ENCODE measurements at regions not wholly inside any gene's neighbourhood (a gene's known extent, or its start where the extent isn't known, plus 50 kb on each side); places are given as distances from the start of the nearest gene placed in this dataset.

GRCh38 chr5:57319628-57320027 is 145.8 kb downstream of the GPBP1 start:
- Histone ChIP-seq H2AFZ (ENCODE audit: low read depth, low read length) (no peak overlapping the region), H3K4me3 (ENCODE audit: low read length) (no peak overlapping the region), H3K9ac (ENCODE audit: low read length) (no peak overlapping the region), H3K36me3 (replicated peaks; ENCODE audit: low read depth, low read length) (no peaks in the 10 kb centered on the region), H3K27me3 (ENCODE audit: low read depth, low read length) (no peaks in the 10 kb centered on the region), H3K9me3 (ENCODE audit: insufficient read depth, low read length) (no peaks in the 10 kb centered on the region), H3K27ac (ENCODE audit: low read length) (no peak overlapping the region), H3K4me1 (ENCODE audit: low read length) (no peaks in the 10 kb centered on the region), H4K20me1 (ENCODE audit: insufficient read depth, low read length) (no peaks in the 10 kb centered on the region), H3K79me2 (ENCODE audit: low read length) (no peaks in the 10 kb centered on the region), H3K4me2 (ENCODE audit: low read length) (no peak overlapping the region)
- TF ChIP-seq CTCF (IDR thresholded peaks at IDR 0.05; ENCODE audit: low read depth, low read length) = no peak
- TF ChIP-seq EZH2phosphoT487 (IDR thresholded peaks at IDR 0.05; ENCODE audit: low read depth) = no peak

- Histone ChIP-seq H3K27me3 (ENCODE audit: low read depth, low read length) (no peaks in the 10 kb centered on the region), H3K9me3 (ENCODE audit: insufficient read depth, low read length) (no peaks in the 10 kb centered on the region), H3K36me3 (replicated peaks; ENCODE audit: low read depth, low read length) (no peaks in the 10 kb centered on the region), H3K4me2 (ENCODE audit: low read length) (no peak overlapping the region), H3K27ac (ENCODE audit: low read length) (no peak overlapping the region), H3K4me1 (ENCODE audit: low read length) (no peaks in the 10 kb centered on the region), H3K9ac (ENCODE audit: low read length) (no peak overlapping the region), H4K20me1 (ENCODE audit: insufficient read depth, low read length) (no peaks in the 10 kb centered on the region), H3K4me3 (ENCODE audit: low read length) (no peak overlapping the region), H2AFZ (ENCODE audit: low read depth, low read length) (no peak overlapping the region), H3K79me2 (ENCODE audit: low read length) (no peaks in the 10 kb centered on the region)
- TF ChIP-seq EZH2phosphoT487 (IDR thresholded peaks at IDR 0.05; ENCODE audit: low read depth) (no peak), CTCF (IDR thresholded peaks at IDR 0.05; ENCODE audit: low read depth, low read length) (no peak)
Measured at GRCh38 chr5:57318251-57318650, 144.4 kb downstream of the GPBP1 start.

- Histone ChIP-seq H3K27me3 (ENCODE audit: low read depth, low read length) (no peaks in the 10 kb centered on the region), H3K4me1 (ENCODE audit: low read length) (no peaks in the 10 kb centered on the region), H3K27ac (ENCODE audit: low read length) (no peak overlapping the region), H2AFZ (ENCODE audit: low read depth, low read length) (no peak overlapping the region), H4K20me1 (ENCODE audit: insufficient read depth, low read length) (no peaks in the 10 kb centered on the region), H3K9me3 (ENCODE audit: insufficient read depth, low read length) (no peaks in the 10 kb centered on the region), H3K9ac (ENCODE audit: low read length) (no peak overlapping the region), H3K36me3 (replicated peaks; ENCODE audit: low read depth, low read length) (no peaks in the 10 kb centered on the region), H3K4me2 (ENCODE audit: low read length) (no peak overlapping the region), H3K4me3 (ENCODE audit: low read length) (no peak overlapping the region), H3K79me2 (ENCODE audit: low read length) (no peaks in the 10 kb centered on the region)
- no peak for TF ChIP-seq CTCF (IDR thresholded peaks at IDR 0.05; ENCODE audit: low read depth, low read length)
- TF ChIP-seq EZH2phosphoT487 (IDR thresholded peaks at IDR 0.05; ENCODE audit: low read depth) = no peak
Measured at GRCh38 chr5:57317341-57317740, 143.5 kb downstream of the GPBP1 start.

GRCh38 chr5:57316798-57317327 is 143.0 kb downstream of the GPBP1 start:
- Histone ChIP-seq H3K27me3 (ENCODE audit: low read depth, low read length) (no peaks in the 10 kb centered on the region), H4K20me1 (ENCODE audit: insufficient read depth, low read length) (no peaks in the 10 kb centered on the region), H3K4me3 (ENCODE audit: low read length) (no peak overlapping the region), H3K9ac (ENCODE audit: low read length) (no peak overlapping the region), H3K79me2 (ENCODE audit: low read length) (no peaks in the 10 kb centered on the region), H3K4me2 (ENCODE audit: low read length) (no peak overlapping the region), H2AFZ (ENCODE audit: low read depth, low read length) (no peak overlapping the region), H3K36me3 (replicated peaks; ENCODE audit: low read depth, low read length) (no peaks in the 10 kb centered on the region), H3K4me1 (ENCODE audit: low read length) (no peaks in the 10 kb centered on the region), H3K27ac (ENCODE audit: low read length) (no peak overlapping the region), H3K9me3 (ENCODE audit: insufficient read depth, low read length) (no peaks in the 10 kb centered on the region)
- no peak for TF ChIP-seq CTCF (IDR thresholded peaks at IDR 0.05; ENCODE audit: low read depth, low read length)
- TF ChIP-seq EZH2phosphoT487 (IDR thresholded peaks at IDR 0.05; ENCODE audit: low read depth) = no peak
